VCaP (cell line): ENCODE measurements at regions not wholly inside any gene's neighbourhood (a gene's known extent, or its start where the extent isn't known, plus 50 kb on each side); places are given as distances from the start of the nearest gene placed in this dataset.

Experiments
- H3K27ac ChIP-seq: fragments of 450-650 bp; 2 replicates; pipeline ENCODE4 v1.5.1; 2017
- CTCF ChIP-seq: fragments of 450-650 bp; conservative IDR thresholded peaks from 2 replicates; pipeline ENCODE4 v1.5.1; 2017; ENCODE audit warnings: mild to moderate bottlenecking, moderate library complexity

GRCh38 chr2:180337136-180337535 lies 330.0 kb upstream of the CWC22 start:
- no peak for TF ChIP-seq CTCF

GRCh38 chr2:180336550-180336949 lies 329.5 kb upstream of the CWC22 start:
- TF ChIP-seq CTCF: no peak
- no peak overlapping the region for H3K27ac ChIP-seq

More at GRCh38 chr2:180337136-180337535, 330.0 kb upstream of the CWC22 start:
- no peak overlapping the region for H3K27ac ChIP-seq

- TF ChIP-seq CTCF: no peak
- no peak overlapping the region for H3K27ac ChIP-seq
These were observed 327.4 kb upstream of the CWC22 start for GRCh38 chr2:180334514-180334913.

GRCh38 chr2:180328795-180329422 lies 321.8 kb upstream of the CWC22 start:
- H3K27ac ChIP-seq: peak overlapping the region; percentile 57
- TF ChIP-seq CTCF: no peak

- H3K27ac ChIP-seq: no peak overlapping the region
- TF ChIP-seq CTCF: no peak
These were observed 320.1 kb upstream of the CWC22 start for GRCh38 chr2:180327185-180327584.

- H3K27ac ChIP-seq: no peak overlapping the region
- TF ChIP-seq CTCF: no peak
These were observed 318.5 kb upstream of the CWC22 start for GRCh38 chr2:180325416-180326120.

- H3K27ac ChIP-seq: no peak overlapping the region
- TF ChIP-seq CTCF: no peak
These were observed 317.1 kb upstream of the CWC22 start for GRCh38 chr2:180324182-180324581.
